ENCODE measurements at regions not wholly inside any gene's neighbourhood (a gene's known extent, or its start where the extent isn't known, plus 50 kb on each side); places are given as distances from the start of the nearest gene placed in this dataset.

DNA sequence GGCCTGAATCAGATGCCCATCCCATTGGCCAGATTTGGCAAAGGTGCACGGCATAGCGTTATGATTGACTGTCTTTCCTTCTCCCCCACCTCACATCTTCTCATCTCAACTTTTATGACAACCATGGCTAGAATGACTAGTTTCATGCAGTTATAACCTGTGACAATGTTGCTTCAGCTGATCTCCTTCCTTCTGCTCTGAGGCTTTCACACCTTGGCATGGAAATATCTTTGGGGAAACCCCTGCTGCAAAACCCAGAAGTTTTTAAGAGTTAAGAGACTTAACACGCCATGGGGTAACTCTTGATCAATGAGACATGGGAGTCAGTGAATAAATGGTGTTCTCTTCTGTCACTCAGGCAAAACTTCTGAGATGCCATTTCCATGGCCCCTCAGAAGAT lies 290.7 kb upstream of the MDFIC2 start:
- no peak for ATAC-seq (ENCODE audit: low FRiP score)
- no peak for DNase-seq (ENCODE audit: low spot score)
- TF ChIP-seq, protein P1, sequence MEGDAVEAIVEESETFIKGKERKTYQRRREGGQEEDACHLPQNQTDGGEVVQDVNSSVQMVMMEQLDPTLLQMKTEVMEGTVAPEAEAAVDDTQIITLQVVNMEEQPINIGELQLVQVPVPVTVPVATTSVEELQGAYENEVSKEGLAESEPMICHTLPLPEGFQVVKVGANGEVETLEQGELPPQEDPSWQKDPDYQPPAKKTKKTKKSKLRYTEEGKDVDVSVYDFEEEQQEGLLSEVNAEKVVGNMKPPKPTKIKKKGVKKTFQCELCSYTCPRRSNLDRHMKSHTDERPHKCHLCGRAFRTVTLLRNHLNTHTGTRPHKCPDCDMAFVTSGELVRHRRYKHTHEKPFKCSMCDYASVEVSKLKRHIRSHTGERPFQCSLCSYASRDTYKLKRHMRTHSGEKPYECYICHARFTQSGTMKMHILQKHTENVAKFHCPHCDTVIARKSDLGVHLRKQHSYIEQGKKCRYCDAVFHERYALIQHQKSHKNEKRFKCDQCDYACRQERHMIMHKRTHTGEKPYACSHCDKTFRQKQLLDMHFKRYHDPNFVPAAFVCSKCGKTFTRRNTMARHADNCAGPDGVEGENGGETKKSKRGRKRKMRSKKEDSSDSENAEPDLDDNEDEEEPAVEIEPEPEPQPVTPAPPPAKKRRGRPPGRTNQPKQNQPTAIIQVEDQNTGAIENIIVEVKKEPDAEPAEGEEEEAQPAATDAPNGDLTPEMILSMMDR (IDR thresholded peaks at IDR 0.05) = no peak

DNA sequence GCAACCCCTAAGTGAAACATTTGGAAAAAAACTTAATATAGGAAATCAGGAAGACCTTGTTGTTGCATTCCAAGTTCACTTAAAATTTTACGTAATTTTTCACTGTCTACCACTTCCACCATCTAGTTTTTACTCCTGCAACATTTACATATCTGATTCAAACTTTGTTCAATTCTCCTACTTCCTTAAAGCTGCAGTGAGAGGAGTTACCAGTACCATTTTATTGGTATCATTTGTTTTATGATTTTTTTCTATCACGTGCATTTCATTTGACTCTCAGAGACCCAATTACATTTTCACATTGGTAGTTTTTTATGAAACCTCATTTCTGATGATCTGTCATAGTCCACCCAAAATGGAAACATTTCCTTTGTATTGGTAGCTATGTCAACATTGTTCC lies 284.9 kb upstream of the MDFIC2 start:
- DNase-seq (ENCODE audit: low spot score) = no peak
- TF ChIP-seq, protein P1 (IDR thresholded peaks at IDR 0.05) = no peak
- ATAC-seq (ENCODE audit: low FRiP score) = no peak

DNA sequence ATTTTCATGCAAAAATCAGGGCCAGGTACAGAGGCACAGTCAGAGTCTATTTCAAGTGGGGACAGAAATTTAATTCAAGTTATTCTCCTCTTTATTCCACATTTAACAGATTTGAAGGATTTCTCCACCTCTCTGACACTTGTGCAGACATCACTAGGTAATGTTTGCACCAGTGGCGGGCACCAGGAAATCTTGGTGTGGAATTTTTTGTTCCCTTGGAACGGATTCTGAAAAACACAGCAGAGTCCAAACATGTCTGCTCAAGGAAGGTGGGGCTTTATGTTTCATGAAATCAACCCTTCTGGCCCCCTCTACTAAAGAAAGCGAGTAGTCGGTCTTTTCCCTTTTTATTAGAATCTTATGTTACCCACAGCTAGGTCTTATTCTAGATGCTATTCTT lies 271.2 kb upstream of the MDFIC2 start:
- ATAC-seq (ENCODE audit: low FRiP score) (no peak), DNase-seq (ENCODE audit: low spot score) (no peak)
- TF ChIP-seq, protein P1 (IDR thresholded peaks at IDR 0.05) = no peak

DNA sequence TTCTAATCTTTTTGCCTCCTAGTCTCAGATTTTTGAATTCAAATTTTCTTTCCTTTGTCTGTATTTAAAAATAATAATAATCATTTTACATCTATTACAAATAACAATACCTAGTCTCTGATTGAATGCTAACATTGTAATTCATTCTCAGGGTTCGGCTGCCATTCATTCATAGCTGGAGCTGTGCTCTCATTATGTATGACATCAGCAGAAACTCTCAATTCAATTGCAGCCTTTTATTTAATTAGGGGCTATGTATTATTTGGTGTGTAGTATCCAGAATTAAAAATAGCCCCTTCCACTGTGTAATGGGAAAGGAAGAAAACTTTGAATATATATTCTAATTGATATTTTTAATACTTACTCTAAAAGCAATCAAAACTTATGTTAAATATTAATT lies 270.4 kb upstream of the MDFIC2 start:
- TF ChIP-seq, protein P1 (IDR thresholded peaks at IDR 0.05) = no peak
- ATAC-seq (ENCODE audit: low FRiP score) (no peak), DNase-seq (ENCODE audit: low spot score) (no peak)

DNA sequence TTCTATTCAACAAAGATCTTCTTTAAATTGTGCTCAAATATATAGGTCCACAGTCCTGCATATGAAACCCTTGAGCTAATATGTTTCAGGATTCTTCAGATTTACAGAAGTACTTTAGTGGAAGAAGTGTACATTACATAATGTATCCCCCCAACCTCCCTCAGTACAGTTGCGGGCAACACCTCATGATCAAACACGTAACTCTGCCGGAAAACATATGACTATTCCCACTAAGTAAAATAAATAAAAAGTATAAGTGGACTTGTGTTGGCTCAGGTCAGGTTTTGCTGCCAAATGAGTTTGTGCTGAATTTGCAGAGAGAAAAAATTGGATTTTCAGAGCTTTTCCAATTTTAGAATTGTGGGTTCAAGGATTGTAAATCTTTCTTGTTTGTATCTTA lies 267.6 kb upstream of the MDFIC2 start:
- DNase-seq (ENCODE audit: low spot score) (no peak), ATAC-seq (ENCODE audit: low FRiP score) (no peak)
- TF ChIP-seq, protein P1 (IDR thresholded peaks at IDR 0.05) = no peak

DNA sequence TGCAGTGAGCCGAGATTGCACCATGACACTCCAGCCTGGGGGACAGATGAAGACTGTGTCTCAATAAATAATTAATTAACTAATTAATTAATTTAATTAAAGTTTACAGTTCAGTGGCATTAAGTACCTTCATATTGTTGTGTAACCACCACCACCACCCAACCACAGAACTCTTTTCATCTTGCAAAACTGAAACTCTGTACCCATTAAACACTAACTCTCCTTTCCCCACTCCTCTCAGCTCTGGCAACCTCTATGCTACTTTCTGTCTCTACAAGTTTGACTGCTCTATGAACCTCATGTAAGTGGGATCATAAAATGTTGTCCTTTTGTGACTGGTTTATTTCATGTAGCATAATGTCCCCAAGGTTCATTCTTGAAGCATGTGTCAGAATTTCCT lies 259.3 kb upstream of the MDFIC2 start:
- ATAC-seq (ENCODE audit: low FRiP score) (no peak), DNase-seq (ENCODE audit: low spot score) (no peak)
- TF ChIP-seq, protein P1 (IDR thresholded peaks at IDR 0.05) = no peak

DNA sequence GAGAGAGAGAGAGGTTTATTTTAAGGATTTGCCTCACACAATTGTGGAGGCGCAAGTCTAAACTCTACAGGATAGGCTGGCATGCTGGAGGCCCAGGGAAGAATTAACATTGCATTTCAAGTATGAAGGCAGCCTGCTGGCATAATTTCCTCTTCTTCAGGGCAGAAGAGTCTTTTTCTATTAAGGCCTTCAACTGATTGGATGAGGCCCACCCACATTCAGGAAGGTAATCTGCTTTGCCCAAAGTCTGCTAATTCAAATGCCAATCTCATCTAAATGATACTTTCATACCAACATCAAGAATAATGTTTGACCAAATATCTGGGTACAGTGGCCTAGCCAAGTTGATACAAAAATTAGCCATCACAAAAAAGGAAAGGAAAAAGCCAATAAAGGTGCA lies 258.1 kb upstream of the MDFIC2 start:
- DNase-seq (ENCODE audit: low spot score) (no peak), ATAC-seq (ENCODE audit: low FRiP score) (no peak)

More for the DNA sequence above, 258.1 kb upstream of the MDFIC2 start:
- TF ChIP-seq, protein P1 (IDR thresholded peaks at IDR 0.05) = no peak

Data from omental fat pad (tissue), 3 donors.